SU-DHL-6 (cell line): ENCODE measurements at regions not wholly inside any gene's neighbourhood (a gene's known extent, or its start where the extent isn't known, plus 50 kb on each side); places are given as distances from the start of the nearest gene placed in this dataset.

Experiments used
- EZH2phosphoT487 ChIP-seq: fragments of 200-600 bp; sonication (generic), shearing (Covaris generic); conservative IDR thresholded peaks from 2 replicates; pipeline ENCODE4 v1.6.1; 2018; ENCODE audit warnings: mild to moderate bottlenecking, antibody characterized with exemption, low read length, moderate library complexity, mixed read lengths
- TF ChIP-seq, protein P1 (sequence below): fragments of 200-600 bp; sonication (generic); IDR thresholded peaks from one replicate; pipeline ENCODE4 v1.5.1; 2017; ENCODE audit warnings: antibody characterized with exemption, mild to moderate bottlenecking, low read length, moderate library complexity; ENCODE audit not compliant: insufficient read depth, poor library complexity, severe bottlenecking

GRCh38 chr20:19015351-19016139, 196.9 kb upstream of the SLC24A3 start:
- TF ChIP-seq, protein P1, sequence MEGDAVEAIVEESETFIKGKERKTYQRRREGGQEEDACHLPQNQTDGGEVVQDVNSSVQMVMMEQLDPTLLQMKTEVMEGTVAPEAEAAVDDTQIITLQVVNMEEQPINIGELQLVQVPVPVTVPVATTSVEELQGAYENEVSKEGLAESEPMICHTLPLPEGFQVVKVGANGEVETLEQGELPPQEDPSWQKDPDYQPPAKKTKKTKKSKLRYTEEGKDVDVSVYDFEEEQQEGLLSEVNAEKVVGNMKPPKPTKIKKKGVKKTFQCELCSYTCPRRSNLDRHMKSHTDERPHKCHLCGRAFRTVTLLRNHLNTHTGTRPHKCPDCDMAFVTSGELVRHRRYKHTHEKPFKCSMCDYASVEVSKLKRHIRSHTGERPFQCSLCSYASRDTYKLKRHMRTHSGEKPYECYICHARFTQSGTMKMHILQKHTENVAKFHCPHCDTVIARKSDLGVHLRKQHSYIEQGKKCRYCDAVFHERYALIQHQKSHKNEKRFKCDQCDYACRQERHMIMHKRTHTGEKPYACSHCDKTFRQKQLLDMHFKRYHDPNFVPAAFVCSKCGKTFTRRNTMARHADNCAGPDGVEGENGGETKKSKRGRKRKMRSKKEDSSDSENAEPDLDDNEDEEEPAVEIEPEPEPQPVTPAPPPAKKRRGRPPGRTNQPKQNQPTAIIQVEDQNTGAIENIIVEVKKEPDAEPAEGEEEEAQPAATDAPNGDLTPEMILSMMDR, result no peak
- TF ChIP-seq EZH2phosphoT487, result no peak
